MM.1S (cell line): ENCODE measurements at regions not wholly inside any gene's neighbourhood (a gene's known extent, or its start where the extent isn't known, plus 50 kb on each side); places are given as distances from the start of the nearest gene placed in this dataset.

Source experiments
- DNase-seq: peaks from one replicate; pipeline ENCODE4 v3.0.0-alpha.2; 2015
- H2AFZ ChIP-seq: fragments of 300-600 bp; sonication (generic); 2 replicates; pipeline ENCODE4 v1.6.0; 2016; ENCODE audit warnings: antibody characterized with exemption, low read length
- H3F3A ChIP-seq: fragments of 300-600 bp; sonication (generic); 2 replicates; pipeline ENCODE4 v1.6.1; 2016; ENCODE audit warnings: mild to moderate bottlenecking, antibody characterized with exemption, low read length, moderate library complexity, mixed read lengths; ENCODE audit not compliant: insufficient read depth
- H3K27ac ChIP-seq: fragments of 300-600 bp; sonication (generic); 2 replicates; pipeline ENCODE4 v1.5.1; 2016; ENCODE audit warnings: mild to moderate bottlenecking, low read length
- H3K27me3 ChIP-seq: fragments of 300-600 bp; sonication (generic); replicated peaks from 2 replicates; pipeline ENCODE4 v1.6.0; 2016; ENCODE audit warnings: low read length; ENCODE audit not compliant: insufficient read depth
- H3K36me3 ChIP-seq: fragments of 300-600 bp; sonication (generic); replicated peaks from 2 replicates; pipeline ENCODE4 v1.6.1; 2016; ENCODE audit warnings: mild to moderate bottlenecking, low read length, mixed read lengths; ENCODE audit not compliant: insufficient read depth
- H3K4me1 ChIP-seq: fragments of 300-600 bp; sonication (generic); 2 replicates; pipeline ENCODE4 v1.6.1; 2016; ENCODE audit warnings: low read length, mixed read lengths
- H3K4me2 ChIP-seq: fragments of 300-600 bp; sonication (generic); 2 replicates; pipeline ENCODE4 v1.6.0; 2016; ENCODE audit warnings: low read depth, low read length
- H3K4me3 ChIP-seq: fragments of 300-600 bp; sonication (generic); 2 replicates; pipeline ENCODE4 v1.5.1; 2016; ENCODE audit warnings: low read length, mixed read lengths
- H3K79me2 ChIP-seq: fragments of 300-600 bp; sonication (generic); 2 replicates; pipeline ENCODE4 v1.6.1; 2016; ENCODE audit warnings: mixed run types, low read length, mixed read lengths
- H3K9ac ChIP-seq: fragments of 300-600 bp; sonication (generic); 2 replicates; pipeline ENCODE4 v1.6.1; 2016; ENCODE audit warnings: low read length, mixed read lengths
- H3K9me2 ChIP-seq: fragments of 300-600 bp; sonication (generic); replicated peaks from 2 replicates; pipeline ENCODE4 v1.6.1; 2016; ENCODE audit warnings: mild to moderate bottlenecking, low read length, mixed read lengths; ENCODE audit not compliant: insufficient read depth
- H3K9me3 ChIP-seq: fragments of 300-600 bp; sonication (generic); replicated peaks from 2 replicates; pipeline ENCODE4 v1.6.1; 2016; ENCODE audit warnings: mild to moderate bottlenecking, low read length, mixed read lengths; ENCODE audit not compliant: insufficient read depth
- H4K20me1 ChIP-seq: fragments of 300-600 bp; sonication (generic); 2 replicates; pipeline ENCODE4 v1.6.1; 2016; ENCODE audit warnings: mild to moderate bottlenecking, low read length, moderate library complexity, mixed read lengths; ENCODE audit not compliant: insufficient read depth
- EZH2 ChIP-seq: fragments of 300-600 bp; sonication (generic); optimal IDR thresholded peaks from 2 replicates; pipeline ENCODE3; 2017; ENCODE audit warnings: low read depth, mild to moderate bottlenecking, antibody characterized with exemption, low read length, mixed read lengths
- EZH2phosphoT487 ChIP-seq: fragments of 300-600 bp; sonication (generic); IDR thresholded peaks from 2 replicates; pipeline ENCODE4 v1.6.1; 2018; ENCODE audit warnings: antibody characterized with exemption, low read length
- TF ChIP-seq, protein P1 (sequence below): fragments of 300-600 bp; sonication (generic); IDR thresholded peaks from 2 replicates; pipeline ENCODE4 v1.5.1; 2016; ENCODE audit warnings: antibody characterized with exemption, low read length, mixed read lengths

DNA sequence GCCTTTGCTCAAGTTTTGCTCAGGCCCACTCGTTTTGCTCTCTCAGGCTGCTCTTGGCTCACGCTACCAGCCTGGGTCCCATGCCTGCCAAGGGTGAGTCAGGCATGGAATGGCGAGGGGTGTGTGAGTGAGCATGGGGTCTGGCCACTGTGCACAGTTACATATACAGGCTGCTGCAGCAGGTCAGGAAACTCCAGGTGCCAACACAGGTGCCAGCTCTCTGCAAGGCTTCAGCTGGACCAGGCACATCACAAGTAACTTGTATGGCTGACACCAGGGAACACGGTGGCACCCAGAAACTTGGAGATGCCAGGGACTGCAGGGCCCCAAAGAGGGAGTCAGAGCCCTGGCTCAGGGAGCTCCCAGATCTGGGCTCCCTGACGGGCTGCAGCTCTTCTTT, 146.8 kb downstream of the BTBD3 start:
- no peaks in the 10 kb centered on the region for H3K79me2 ChIP-seq
- TF ChIP-seq EZH2 (no peak), EZH2phosphoT487 (no peak)
- TF ChIP-seq, protein P1, sequence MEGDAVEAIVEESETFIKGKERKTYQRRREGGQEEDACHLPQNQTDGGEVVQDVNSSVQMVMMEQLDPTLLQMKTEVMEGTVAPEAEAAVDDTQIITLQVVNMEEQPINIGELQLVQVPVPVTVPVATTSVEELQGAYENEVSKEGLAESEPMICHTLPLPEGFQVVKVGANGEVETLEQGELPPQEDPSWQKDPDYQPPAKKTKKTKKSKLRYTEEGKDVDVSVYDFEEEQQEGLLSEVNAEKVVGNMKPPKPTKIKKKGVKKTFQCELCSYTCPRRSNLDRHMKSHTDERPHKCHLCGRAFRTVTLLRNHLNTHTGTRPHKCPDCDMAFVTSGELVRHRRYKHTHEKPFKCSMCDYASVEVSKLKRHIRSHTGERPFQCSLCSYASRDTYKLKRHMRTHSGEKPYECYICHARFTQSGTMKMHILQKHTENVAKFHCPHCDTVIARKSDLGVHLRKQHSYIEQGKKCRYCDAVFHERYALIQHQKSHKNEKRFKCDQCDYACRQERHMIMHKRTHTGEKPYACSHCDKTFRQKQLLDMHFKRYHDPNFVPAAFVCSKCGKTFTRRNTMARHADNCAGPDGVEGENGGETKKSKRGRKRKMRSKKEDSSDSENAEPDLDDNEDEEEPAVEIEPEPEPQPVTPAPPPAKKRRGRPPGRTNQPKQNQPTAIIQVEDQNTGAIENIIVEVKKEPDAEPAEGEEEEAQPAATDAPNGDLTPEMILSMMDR = no peak
- no peak overlapping the region for H3K27ac ChIP-seq
- H3K36me3 ChIP-seq = no peaks in the 10 kb centered on the region
- H3K4me3 ChIP-seq = no peak overlapping the region
- H3K9ac ChIP-seq = no peak overlapping the region
- no peaks in the 10 kb centered on the region for H3K9me2 ChIP-seq
- H2AFZ ChIP-seq = no peak overlapping the region
- no peak overlapping the region for H3K4me2 ChIP-seq
- H4K20me1 ChIP-seq = no peaks in the 10 kb centered on the region
- H3K4me1 ChIP-seq = no peaks in the 10 kb centered on the region
- no peaks in the 10 kb centered on the region for H3K9me3 ChIP-seq
- DNase-seq = no peak
- H3K27me3 ChIP-seq = no peaks in the 10 kb centered on the region
- no peaks in the 10 kb centered on the region for H3F3A ChIP-seq

DNA sequence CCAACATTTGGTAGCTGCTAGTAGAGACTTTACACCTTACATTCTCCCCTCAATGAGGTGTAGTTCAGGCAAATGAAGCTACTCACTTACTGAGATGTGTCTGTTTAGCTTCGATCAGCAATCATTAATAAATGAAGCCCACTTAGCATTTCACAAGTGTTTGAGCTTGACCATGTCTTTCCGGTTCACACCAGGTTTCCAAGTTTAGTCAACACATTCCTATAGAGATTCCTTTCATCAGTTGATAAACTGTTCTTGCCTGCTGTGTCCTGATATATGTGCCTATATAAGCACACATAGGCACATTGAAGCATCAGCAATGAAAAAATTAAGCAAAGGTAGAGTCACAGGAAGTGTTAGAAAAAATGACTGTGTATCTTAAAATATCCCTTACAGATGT, 150.0 kb downstream of the BTBD3 start:
- H3K27ac ChIP-seq = no peak overlapping the region
- no peaks in the 10 kb centered on the region for H3F3A ChIP-seq
- H3K4me2 ChIP-seq = no peak overlapping the region
- H3K79me2 ChIP-seq = no peaks in the 10 kb centered on the region
- H3K4me3 ChIP-seq = no peak overlapping the region
- H3K9me3 ChIP-seq = no peaks in the 10 kb centered on the region
- H3K9ac ChIP-seq = no peak overlapping the region
- no peak for DNase-seq
- no peaks in the 10 kb centered on the region for H3K36me3 ChIP-seq
- no peaks in the 10 kb centered on the region for H3K4me1 ChIP-seq
- H3K9me2 ChIP-seq = no peaks in the 10 kb centered on the region
- no peak for TF ChIP-seq EZH2
- no peak overlapping the region for H2AFZ ChIP-seq
- H3K27me3 ChIP-seq = no peaks in the 10 kb centered on the region
- no peaks in the 10 kb centered on the region for H4K20me1 ChIP-seq

DNA sequence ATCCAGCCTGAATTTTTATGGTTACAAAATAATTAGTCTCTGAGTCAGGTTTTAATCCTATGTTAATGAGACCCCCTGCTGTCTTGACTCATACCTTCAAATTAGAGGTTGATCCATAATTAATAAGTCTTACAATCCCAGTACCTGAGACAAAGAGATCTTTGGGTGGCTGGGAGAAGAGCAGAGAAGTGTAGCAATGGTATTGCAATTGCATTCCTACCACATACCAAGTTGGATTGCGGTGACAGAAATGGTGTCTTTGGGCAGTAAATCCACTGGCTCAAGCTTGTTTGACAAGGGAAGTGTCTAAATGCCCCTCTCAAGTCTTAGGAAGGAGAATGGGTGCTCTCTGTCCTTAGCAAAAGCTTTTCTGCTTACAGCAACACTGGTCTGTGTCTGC, 150.4 kb downstream of the BTBD3 start:
- no peak for TF ChIP-seq EZH2
- TF ChIP-seq EZH2phosphoT487 = no peak
- TF ChIP-seq, protein P1 = no peak
- no peak overlapping the region for H3K9ac ChIP-seq
- no peak overlapping the region for H2AFZ ChIP-seq
- H3K4me3 ChIP-seq = no peak overlapping the region
- H3K4me2 ChIP-seq = no peak overlapping the region
- H3K9me3 ChIP-seq = no peaks in the 10 kb centered on the region
- H3K79me2 ChIP-seq = no peaks in the 10 kb centered on the region
- H3K9me2 ChIP-seq = no peaks in the 10 kb centered on the region
- no peaks in the 10 kb centered on the region for H4K20me1 ChIP-seq
- no peaks in the 10 kb centered on the region for H3K36me3 ChIP-seq
- no peaks in the 10 kb centered on the region for H3K4me1 ChIP-seq
- H3K27me3 ChIP-seq = no peaks in the 10 kb centered on the region
- no peak for DNase-seq
- H3K27ac ChIP-seq = no peak overlapping the region
- no peaks in the 10 kb centered on the region for H3F3A ChIP-seq

DNA sequence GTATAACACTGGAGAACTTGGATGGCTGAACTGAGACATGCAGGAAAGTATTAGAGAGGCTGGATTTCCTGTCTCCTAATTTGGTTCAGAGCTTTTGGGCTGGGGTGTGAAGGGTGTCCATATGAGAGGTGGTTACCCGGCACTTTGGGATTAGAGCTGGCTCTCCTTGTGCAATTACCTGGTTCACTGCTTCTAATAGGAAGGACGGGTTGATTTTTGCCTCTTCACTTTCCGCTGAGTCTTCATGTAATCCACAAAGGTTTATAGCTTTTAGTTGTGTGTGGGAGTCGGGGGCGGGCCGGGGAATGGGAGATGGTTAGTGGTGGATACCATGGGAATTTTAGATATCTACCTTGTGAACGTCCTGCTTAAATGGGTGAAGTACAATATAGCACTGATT, 151.5 kb downstream of the BTBD3 start:
- H2AFZ ChIP-seq = no peak overlapping the region
- no peaks in the 10 kb centered on the region for H3K79me2 ChIP-seq
- H3K9me3 ChIP-seq = no peaks in the 10 kb centered on the region
- H3K27me3 ChIP-seq = no peaks in the 10 kb centered on the region
- TF ChIP-seq, protein P1 = no peak
- TF ChIP-seq EZH2 = no peak
- no peak for TF ChIP-seq EZH2phosphoT487
- DNase-seq = no peak
- H3K9ac ChIP-seq = no peak overlapping the region
- H3K27ac ChIP-seq = no peak overlapping the region
- no peak overlapping the region for H3K4me2 ChIP-seq
- no peaks in the 10 kb centered on the region for H3K4me1 ChIP-seq
- no peaks in the 10 kb centered on the region for H4K20me1 ChIP-seq
- no peaks in the 10 kb centered on the region for H3K9me2 ChIP-seq
- no peaks in the 10 kb centered on the region for H3F3A ChIP-seq
- no peaks in the 10 kb centered on the region for H3K36me3 ChIP-seq
- no peak overlapping the region for H3K4me3 ChIP-seq
